ENCODE measurements at regions not wholly inside any gene's neighbourhood (a gene's known extent, or its start where the extent isn't known, plus 50 kb on each side); places are given as distances from the start of the nearest gene placed in this dataset.
A peak's percentile ranks its signal among the peaks of the same experiment; 100 is the strongest.

DNA sequence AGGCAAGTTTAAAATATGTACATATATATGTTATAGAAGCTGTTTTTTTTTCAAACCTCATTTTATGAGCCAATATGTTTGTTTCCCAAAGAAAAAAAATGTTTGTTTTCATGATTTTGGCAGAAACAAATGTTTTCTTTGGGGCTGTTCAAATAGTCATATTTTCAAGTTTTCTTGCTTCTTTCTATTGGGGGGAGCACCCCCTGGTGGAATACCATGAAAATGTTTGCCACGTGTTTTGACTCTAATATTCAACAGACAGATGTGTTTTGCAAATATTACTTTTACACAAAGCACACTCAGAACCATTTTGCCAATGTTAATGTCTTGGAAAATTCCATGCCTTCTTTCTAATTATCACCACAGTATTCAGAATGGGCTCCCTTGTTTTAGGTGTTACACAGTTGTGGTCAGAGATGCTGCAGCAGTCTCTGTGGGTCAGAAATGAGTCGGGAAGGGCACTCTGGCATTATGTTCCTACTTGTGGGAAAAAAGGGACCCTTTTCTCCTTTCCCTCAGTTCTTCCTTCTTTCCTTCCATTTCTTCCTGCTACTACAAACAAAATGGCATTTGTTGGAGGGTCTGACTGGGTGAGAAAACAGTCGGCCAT lies 817.0 kb downstream of the TUSC7 start:
- H3K9ac ChIP-seq (ENCODE audit: low read length), result no peak overlapping the region
- no peak for FAIRE-seq
- TF ChIP-seq, protein P1, sequence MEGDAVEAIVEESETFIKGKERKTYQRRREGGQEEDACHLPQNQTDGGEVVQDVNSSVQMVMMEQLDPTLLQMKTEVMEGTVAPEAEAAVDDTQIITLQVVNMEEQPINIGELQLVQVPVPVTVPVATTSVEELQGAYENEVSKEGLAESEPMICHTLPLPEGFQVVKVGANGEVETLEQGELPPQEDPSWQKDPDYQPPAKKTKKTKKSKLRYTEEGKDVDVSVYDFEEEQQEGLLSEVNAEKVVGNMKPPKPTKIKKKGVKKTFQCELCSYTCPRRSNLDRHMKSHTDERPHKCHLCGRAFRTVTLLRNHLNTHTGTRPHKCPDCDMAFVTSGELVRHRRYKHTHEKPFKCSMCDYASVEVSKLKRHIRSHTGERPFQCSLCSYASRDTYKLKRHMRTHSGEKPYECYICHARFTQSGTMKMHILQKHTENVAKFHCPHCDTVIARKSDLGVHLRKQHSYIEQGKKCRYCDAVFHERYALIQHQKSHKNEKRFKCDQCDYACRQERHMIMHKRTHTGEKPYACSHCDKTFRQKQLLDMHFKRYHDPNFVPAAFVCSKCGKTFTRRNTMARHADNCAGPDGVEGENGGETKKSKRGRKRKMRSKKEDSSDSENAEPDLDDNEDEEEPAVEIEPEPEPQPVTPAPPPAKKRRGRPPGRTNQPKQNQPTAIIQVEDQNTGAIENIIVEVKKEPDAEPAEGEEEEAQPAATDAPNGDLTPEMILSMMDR (IDR thresholded peaks at IDR 0.05; ENCODE audit: insufficient read depth, low read depth, low read length), result peak; percentile 63
- no peak for TF ChIP-seq EZH2 (IDR thresholded peaks at IDR 0.05; ENCODE audit: insufficient read depth, low read length)

DNA sequence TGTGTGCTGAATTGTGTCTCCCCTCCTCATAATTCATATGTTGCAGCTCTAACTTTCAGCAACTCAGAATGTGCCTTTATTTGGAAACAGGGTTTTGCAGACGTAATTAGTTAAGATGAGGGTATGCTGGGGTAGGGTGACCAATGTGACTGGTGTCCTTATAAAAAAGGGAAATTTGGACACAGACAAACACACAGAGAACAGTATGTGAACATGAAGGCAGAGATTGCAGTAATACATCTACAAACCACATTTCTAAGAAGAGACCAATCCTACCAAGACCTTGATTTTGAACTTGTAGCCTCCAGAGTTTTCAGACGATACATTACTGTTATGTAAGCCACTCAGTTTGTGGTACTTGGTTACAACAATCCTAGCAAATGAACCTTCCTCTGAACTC lies 817.8 kb downstream of the TUSC7 start:
- H3K27ac ChIP-seq (ENCODE audit: low read depth, low read length), result no peak overlapping the region
- TF ChIP-seq EZH2 (IDR thresholded peaks at IDR 0.05; ENCODE audit: insufficient read depth, low read length), result no peak
- TF ChIP-seq, protein P1 (IDR thresholded peaks at IDR 0.05; ENCODE audit: insufficient read depth, low read depth, low read length), result no peak
- no peaks in the 10 kb centered on the region for H3K27me3 ChIP-seq (ENCODE audit: insufficient read depth, low read length)
- peaks cover 11% of the 10 kb centered on the region for H3K4me1 Mint-ChIP-seq (ENCODE audit: low read depth, unreplicated experiment)
- H3K79me2 ChIP-seq (ENCODE audit: insufficient read depth, low read length), result no peaks in the 10 kb centered on the region
- H3K27ac Mint-ChIP-seq (ENCODE audit: unreplicated experiment), result no peak overlapping the region
- H3K27me3 Mint-ChIP-seq (ENCODE audit: low read depth, unreplicated experiment), result no peaks in the 10 kb centered on the region
- FAIRE-seq (no peak), DNase-seq (ENCODE audit: low read depth) (no peak)
- H3K36me3 Mint-ChIP-seq (ENCODE audit: low read depth, unreplicated experiment), result no peaks in the 10 kb centered on the region
- no peak overlapping the region for H3K4me3 ChIP-seq (ENCODE audit: insufficient read depth, low read depth, low read length)
- H2AFZ ChIP-seq (ENCODE audit: low read depth, low read length), result no peak overlapping the region
- H3K9ac ChIP-seq (ENCODE audit: low read length), result no peak overlapping the region
- H3K4me1 ChIP-seq (ENCODE audit: insufficient read depth, low read length), result peaks cover 10% of the 10 kb centered on the region
- H3K4me2 ChIP-seq (ENCODE audit: low read length), result no peak overlapping the region
- no peak overlapping the region for H3K4me3 Mint-ChIP-seq (ENCODE audit: unreplicated experiment)
- no peaks in the 10 kb centered on the region for H3K9me3 Mint-ChIP-seq (ENCODE audit: unreplicated experiment)
- H3K36me3 ChIP-seq (ENCODE audit: insufficient read depth, low read length), result no peaks in the 10 kb centered on the region
- no peaks in the 10 kb centered on the region for H4K20me1 ChIP-seq (ENCODE audit: insufficient read depth, low read length)
- H3K9me3 ChIP-seq (ENCODE audit: insufficient read depth, low read depth, low read length), result no peaks in the 10 kb centered on the region

More for the DNA sequence above, 817.0 kb downstream of the TUSC7 start:
- no peak overlapping the region for H3K27ac Mint-ChIP-seq (ENCODE audit: unreplicated experiment)
- peaks cover 11% of the 10 kb centered on the region for H3K4me1 Mint-ChIP-seq (ENCODE audit: low read depth, unreplicated experiment)
- no peak for DNase-seq (ENCODE audit: low read depth)
- no peak overlapping the region for H3K4me3 Mint-ChIP-seq (ENCODE audit: unreplicated experiment)
- Histone ChIP-seq H3K4me3 (ENCODE audit: insufficient read depth, low read depth, low read length) (no peak overlapping the region), H3K27me3 (ENCODE audit: insufficient read depth, low read length) (no peaks in the 10 kb centered on the region), H3K79me2 (ENCODE audit: insufficient read depth, low read length) (no peaks in the 10 kb centered on the region), H2AFZ (ENCODE audit: low read depth, low read length) (no peak overlapping the region), H3K36me3 (ENCODE audit: insufficient read depth, low read length) (no peaks in the 10 kb centered on the region), H3K27ac (ENCODE audit: low read depth, low read length) (no peak overlapping the region), H3K9me3 (ENCODE audit: insufficient read depth, low read depth, low read length) (no peaks in the 10 kb centered on the region), H3K4me1 (ENCODE audit: insufficient read depth, low read length) (peaks cover 10% of the 10 kb centered on the region), H3K4me2 (ENCODE audit: low read length) (no peak overlapping the region), H4K20me1 (ENCODE audit: insufficient read depth, low read length) (no peaks in the 10 kb centered on the region)
- H3K27me3 Mint-ChIP-seq (ENCODE audit: low read depth, unreplicated experiment), result no peaks in the 10 kb centered on the region
- no peaks in the 10 kb centered on the region for H3K9me3 Mint-ChIP-seq (ENCODE audit: unreplicated experiment)
- H3K36me3 Mint-ChIP-seq (ENCODE audit: low read depth, unreplicated experiment), result no peaks in the 10 kb centered on the region

DNA sequence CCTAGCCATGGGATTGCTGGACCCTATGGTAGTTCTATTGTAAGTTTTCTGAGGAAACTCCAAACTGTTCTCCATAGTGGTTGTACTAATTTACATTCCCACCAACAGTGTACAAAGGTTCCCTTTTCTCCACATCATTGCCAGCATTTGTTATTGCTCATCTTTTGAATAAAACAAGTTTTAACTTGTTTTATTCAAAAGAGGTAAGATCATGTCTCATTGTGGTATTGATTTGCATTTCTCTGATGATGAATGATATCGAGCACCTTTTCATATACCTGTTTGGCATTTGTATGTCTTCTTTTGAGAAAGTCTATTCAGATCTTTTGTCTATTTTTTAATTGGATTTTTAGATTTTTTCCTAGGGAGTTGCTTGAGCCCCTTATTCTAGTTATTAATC lies 819.1 kb downstream of the TUSC7 start:
- Mint-ChIP-seq H3K4me3 (ENCODE audit: unreplicated experiment) (no peak overlapping the region), H3K36me3 (ENCODE audit: low read depth, unreplicated experiment) (no peaks in the 10 kb centered on the region), H3K27me3 (ENCODE audit: low read depth, unreplicated experiment) (no peaks in the 10 kb centered on the region), H3K4me1 (ENCODE audit: low read depth, unreplicated experiment) (peaks cover 9% of the 10 kb centered on the region), H3K27ac (ENCODE audit: unreplicated experiment) (no peak overlapping the region), H3K9me3 (ENCODE audit: unreplicated experiment) (no peaks in the 10 kb centered on the region)
- H3K9me3 ChIP-seq (ENCODE audit: insufficient read depth, low read depth, low read length), result no peaks in the 10 kb centered on the region
- H3K4me3 ChIP-seq (ENCODE audit: insufficient read depth, low read depth, low read length), result no peak overlapping the region
- H3K4me1 ChIP-seq (ENCODE audit: insufficient read depth, low read length), result peaks cover 5% of the 10 kb centered on the region
- no peaks in the 10 kb centered on the region for H3K36me3 ChIP-seq (ENCODE audit: insufficient read depth, low read length)
- no peak for FAIRE-seq
- no peaks in the 10 kb centered on the region for H4K20me1 ChIP-seq (ENCODE audit: insufficient read depth, low read length)
- H3K9ac ChIP-seq (ENCODE audit: low read length), result no peak overlapping the region
- H3K27ac ChIP-seq (ENCODE audit: low read depth, low read length), result no peak overlapping the region
- H2AFZ ChIP-seq (ENCODE audit: low read depth, low read length), result no peak overlapping the region
- TF ChIP-seq EZH2 (IDR thresholded peaks at IDR 0.05; ENCODE audit: insufficient read depth, low read length), result no peak
- TF ChIP-seq, protein P1 (IDR thresholded peaks at IDR 0.05; ENCODE audit: insufficient read depth, low read depth, low read length), result no peak
- no peaks in the 10 kb centered on the region for H3K79me2 ChIP-seq (ENCODE audit: insufficient read depth, low read length)
- H3K27me3 ChIP-seq (ENCODE audit: insufficient read depth, low read length), result no peaks in the 10 kb centered on the region
- H3K4me2 ChIP-seq (ENCODE audit: low read length), result no peak overlapping the region
- no peak for DNase-seq (ENCODE audit: low read depth)

Measured in astrocyte (in vitro differentiated cells and primary cell).